K562 (cell line): ENCODE measurements at regions not wholly inside any gene's neighbourhood (a gene's known extent, or its start where the extent isn't known, plus 50 kb on each side); places are given as distances from the start of the nearest gene placed in this dataset.

Experiments
- ATAC-seq: fragments of 200-7000 bp; cut with Tn5 transposase; 3 replicates; pipeline ENCODE4 v1.9.1; 2020; ENCODE audit warnings: moderate library complexity
- BruUV-seq: library from RNA; stranded (reverse); fragments of 400-500 nt; replicated peaks from 2 replicates; lab custom pipeline; 2021; lab: Mats Ljungman, UMichigan
- CTCF ChIA-PET: fragments of 300-600 bp; formaldehyde crosslinking; extraction: SDS; loops from one replicate; lab custom pipeline; 2021; ENCODE audit warnings: low intra/inter-chr PET ratio; lab: Yijun Ruan, JAX
- POLR2A ChIA-PET: fragments of 300-600, 350-650 bp; sonication (Branson Sonifier 250); formaldehyde crosslinking; extraction: SDS; loops from one replicate; lab custom pipeline; 2021; ENCODE audit warnings: antibody characterized with exemption, inconsistent platforms; lab: Yijun Ruan, JAX
- DNase-seq, 4 experiments: peaks; one replicate each; pipeline versions ENCODE4 v3.0.0 to v3.0.0-alpha.2; 2011 to 2018; ENCODE audit warnings: low spot score in 3 of 4, mixed read lengths in 3 of 4; ENCODE audit errors: extremely low read depth in 1 of 4
- FAIRE-seq: peaks from 2 replicates; lab custom pipeline; 2011; peaks lifted over from hg19 to GRCh38; lab: Jason Lieb, UNC
- H2AFZ ChIP-seq: 2 replicates; pipeline ENCODE4 v1.6.0; 2011; ENCODE audit warnings: low read depth, low read length, control low read depth, inconsistent platforms
- H3K27ac ChIP-seq: fragments of 200-600 bp; 3 replicates; pipeline ENCODE4 v1.8.0; 2011; ENCODE audit warnings: low read depth, mild to moderate bottlenecking, control low read depth, inconsistent platforms, low read length, moderate library complexity, mixed read lengths; ENCODE audit errors: extremely low read depth
- H3K27me3 ChIP-seq, 2 experiments: fragments of 300-600 bp in 1 of 2; 2 replicates in 1 of 2; 3 replicates in 1 of 2; pipeline versions ENCODE4 v1.6.0 to v1.8.0; 2011; ENCODE audit warnings: inconsistent platforms in 2 of 2, low read length in 2 of 2, mild to moderate bottlenecking in 1 of 2, mixed read lengths in 1 of 2, moderate library complexity in 1 of 2; ENCODE audit not compliant: control insufficient read depth in 2 of 2, insufficient read depth in 2 of 2
- H3K36me3 ChIP-seq: fragments of 300-600 bp; 3 replicates; pipeline ENCODE4 v1.8.0; 2011; ENCODE audit warnings: mild to moderate bottlenecking, low read length, inconsistent platforms; ENCODE audit not compliant: control insufficient read depth, insufficient read depth
- H3K4me1 ChIP-seq, 2 experiments: fragments of 200-600 bp in 1 of 2; replicated peaks in 1 of 2; 2 replicates in 1 of 2; 3 replicates in 1 of 2; pipeline versions ENCODE4 v1.5.1 to v1.8.0; 2011; ENCODE audit warnings: inconsistent platforms in 2 of 2, low read length in 2 of 2, mild to moderate bottlenecking in 1 of 2, mixed read lengths in 1 of 2, moderate library complexity in 1 of 2; ENCODE audit not compliant: control insufficient read depth in 2 of 2, insufficient read depth in 2 of 2
- H3K4me2 ChIP-seq: 2 replicates; pipeline ENCODE4 v1.6.1; 2011; ENCODE audit warnings: low read length, control low read depth, inconsistent platforms, mixed read lengths; ENCODE audit not compliant: insufficient read depth
- H3K4me3 ChIP-seq: fragments of 200-600 bp; sonication (generic), shearing (Covaris generic); 2 replicates; pipeline ENCODE4 v1.5.1; 2016; ENCODE audit warnings: control low read depth, inconsistent platforms
- H3K79me2 ChIP-seq: fragments of 200-600 bp; 3 replicates; pipeline ENCODE4 v1.8.0; 2011; ENCODE audit warnings: low read length, inconsistent platforms; ENCODE audit not compliant: control insufficient read depth, insufficient read depth
- H3K9ac ChIP-seq, 2 experiments: 2 replicates each; pipeline versions ENCODE4 v1.6.0 to v1.6.1; 2011; ENCODE audit warnings: low read depth in 2 of 2, low read length in 2 of 2, control low read depth in 1 of 2, inconsistent platforms in 1 of 2, mild to moderate bottlenecking in 1 of 2, mixed read lengths in 1 of 2; ENCODE audit not compliant: insufficient read depth in 1 of 2
- H3K9me1 ChIP-seq: one replicate; pipeline ENCODE4 v1.6.0; 2011; ENCODE audit warnings: inconsistent platforms, mild to moderate bottlenecking, low read length, moderate library complexity; ENCODE audit not compliant: control insufficient read depth, insufficient read depth
- H3K9me3 ChIP-seq: replicated peaks from 2 replicates; pipeline ENCODE4 v1.5.1; 2011; ENCODE audit warnings: low read depth, low read length, inconsistent platforms; ENCODE audit not compliant: control insufficient read depth, insufficient read depth
- H4K20me1 ChIP-seq: replicated peaks from 2 replicates; pipeline ENCODE4 v1.6.1; 2011; ENCODE audit warnings: low read length, inconsistent platforms, mixed read lengths; ENCODE audit not compliant: control insufficient read depth, insufficient read depth
- FIP1L1 ChIP-seq: fragments of 200-400 bp; formaldehyde crosslinking; IDR thresholded peaks from 2 replicates; pipeline ENCODE4 v1.6.1; 2018; ENCODE audit warnings: mild to moderate bottlenecking, low read depth, low read length; ENCODE audit not compliant: poor library complexity, severe bottlenecking
- IFI16 ChIP-seq: fragments of 250-450 bp; sonication (Bioruptor Pico); IDR thresholded peaks from 2 replicates; pipeline ENCODE4 v2.1.2; 2022; ENCODE audit warnings: mild to moderate bottlenecking, inconsistent platforms
- KLF10 ChIP-seq: fragments of 250-450 bp; sonication (Bioruptor Pico); IDR thresholded peaks from 2 replicates; pipeline ENCODE4 v1.6.1; 2021; ENCODE audit warnings: matching md5 sums
- WGBS: fragments of 100-300 bp; shearing (Covaris generic); methylation state at CpG from one replicate; pipeline ENCODE4 v1.1.6; 2016; ENCODE audit warnings: low coverage, mixed read lengths; ENCODE audit not compliant: insufficient coverage; ENCODE audit errors: missing lambda C conversion rate; 5-methylcytosine and 5-hydroxymethylcytosine counted together
- in situ Hi-C: fragments of 300-500 bp; cut with MboI; formaldehyde crosslinking; loops from 4 replicates; pipeline ENCODE4 v1.15.0; 2018; ENCODE audit warnings: inconsistent platforms, mixed read lengths
- intact Hi-C: fragments of 100-400 bp; cut with micrococcal nuclease; formaldehyde crosslinking; loops from 2 replicates; pipeline ENCODE4 v1.14.2; 2022
- TF ChIP-seq, protein P1 (sequence below): fragments of 450-650 bp; formaldehyde crosslinking; IDR thresholded peaks from 2 replicates; pipeline ENCODE4 v1.4.0; 2022; ENCODE audit warnings: mild to moderate bottlenecking, moderate library complexity
- TF ChIP-seq, protein P2 (sequence below), 2 experiments: IDR thresholded peaks; 2 replicates each; pipeline ENCODE4 v1.6.1; 2012; ENCODE audit warnings: improper control_type of control experiment in 2 of 2, low read depth in 2 of 2, low read length in 2 of 2, borderline replicate concordance in 1 of 2
- TF ChIP-seq, protein P3 (sequence below), 2 experiments: fragments of 450-650 bp; conservative IDR thresholded peaks; 2 replicates each; pipeline ENCODE4 v1.6.1; 2017; ENCODE audit warnings: mild to moderate bottlenecking in 2 of 2, moderate library complexity in 2 of 2

DNA sequence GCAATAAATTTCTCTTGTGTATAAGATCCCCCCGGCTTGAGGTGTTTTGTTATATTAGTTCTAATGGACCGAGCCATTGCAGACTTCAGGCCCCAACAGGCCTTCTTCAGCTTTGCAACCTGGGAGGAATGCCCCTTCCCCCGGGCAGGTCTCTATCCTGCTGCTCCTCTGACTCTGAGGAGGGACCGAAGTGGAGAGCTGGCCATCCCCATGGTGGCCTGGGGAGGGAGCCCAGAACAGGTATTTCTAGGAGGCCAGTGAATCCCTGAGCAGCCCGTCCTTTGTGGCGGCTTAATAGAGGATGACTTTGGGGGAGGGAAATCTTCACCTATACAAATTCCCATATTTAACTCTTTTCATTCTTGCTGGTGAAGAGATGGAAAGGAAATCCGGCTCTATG, 715.8 kb upstream of the SOX11 start (continued):
- TF ChIP-seq, protein P1, sequence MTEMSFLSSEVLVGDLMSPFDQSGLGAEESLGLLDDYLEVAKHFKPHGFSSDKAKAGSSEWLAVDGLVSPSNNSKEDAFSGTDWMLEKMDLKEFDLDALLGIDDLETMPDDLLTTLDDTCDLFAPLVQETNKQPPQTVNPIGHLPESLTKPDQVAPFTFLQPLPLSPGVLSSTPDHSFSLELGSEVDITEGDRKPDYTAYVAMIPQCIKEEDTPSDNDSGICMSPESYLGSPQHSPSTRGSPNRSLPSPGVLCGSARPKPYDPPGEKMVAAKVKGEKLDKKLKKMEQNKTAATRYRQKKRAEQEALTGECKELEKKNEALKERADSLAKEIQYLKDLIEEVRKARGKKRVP (CRISPR knock-in tag): no peak
- no peak for TF ChIP-seq IFI16
- TF ChIP-seq, all 486 proteins: peak for 0

DNA sequence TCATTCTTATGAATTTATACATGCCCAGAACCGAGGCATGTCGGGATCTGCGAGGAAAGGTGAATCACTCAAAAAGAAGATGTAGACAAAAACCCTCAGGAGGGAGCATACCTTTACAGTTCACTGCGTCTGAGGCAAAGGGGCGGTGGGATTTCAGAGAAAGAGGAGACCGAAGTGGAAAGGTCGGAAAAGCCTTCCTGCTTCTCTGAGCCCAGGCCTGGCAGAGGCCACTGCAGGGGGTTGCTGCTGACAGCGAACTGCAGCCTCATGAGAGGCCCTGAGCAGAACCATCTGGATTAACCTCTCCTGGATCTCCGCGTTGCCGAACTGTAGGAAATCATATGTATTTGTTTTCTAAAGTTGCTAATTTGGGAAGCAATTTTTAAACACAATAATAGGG, 713.1 kb upstream of the SOX11 start:
- intact Hi-C loops (no loop called here), in situ Hi-C loops (no loop called here)
- ChIA-PET POLR2A (no interaction called here), CTCF (no interaction called here)
- H3K9ac ChIP-seq: no peak overlapping the region
- 0% methylated on average over 10 of the region's 11 CpGs for WGBS
- ATAC-seq (no peak), DNase-seq (no peak), FAIRE-seq (no peak)
- no peak overlapping the region for H3K27ac ChIP-seq
- H3K4me3 ChIP-seq: no peak overlapping the region
- BruUV-seq: no TSS peak
- no peak overlapping the region for H2AFZ ChIP-seq
- no peaks in the 10 kb centered on the region for H3K9me3 ChIP-seq
- H3K4me1 ChIP-seq: no peaks in the 10 kb centered on the region
- TF ChIP-seq, protein P2, sequence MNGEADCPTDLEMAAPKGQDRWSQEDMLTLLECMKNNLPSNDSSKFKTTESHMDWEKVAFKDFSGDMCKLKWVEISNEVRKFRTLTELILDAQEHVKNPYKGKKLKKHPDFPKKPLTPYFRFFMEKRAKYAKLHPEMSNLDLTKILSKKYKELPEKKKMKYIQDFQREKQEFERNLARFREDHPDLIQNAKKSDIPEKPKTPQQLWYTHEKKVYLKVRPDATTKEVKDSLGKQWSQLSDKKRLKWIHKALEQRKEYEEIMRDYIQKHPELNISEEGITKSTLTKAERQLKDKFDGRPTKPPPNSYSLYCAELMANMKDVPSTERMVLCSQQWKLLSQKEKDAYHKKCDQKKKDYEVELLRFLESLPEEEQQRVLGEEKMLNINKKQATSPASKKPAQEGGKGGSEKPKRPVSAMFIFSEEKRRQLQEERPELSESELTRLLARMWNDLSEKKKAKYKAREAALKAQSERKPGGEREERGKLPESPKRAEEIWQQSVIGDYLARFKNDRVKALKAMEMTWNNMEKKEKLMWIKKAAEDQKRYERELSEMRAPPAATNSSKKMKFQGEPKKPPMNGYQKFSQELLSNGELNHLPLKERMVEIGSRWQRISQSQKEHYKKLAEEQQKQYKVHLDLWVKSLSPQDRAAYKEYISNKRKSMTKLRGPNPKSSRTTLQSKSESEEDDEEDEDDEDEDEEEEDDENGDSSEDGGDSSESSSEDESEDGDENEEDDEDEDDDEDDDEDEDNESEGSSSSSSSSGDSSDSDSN (IDR thresholded peaks at IDR 0.05; ENCODE audit: borderline replicate concordance in 1 of 2, low read depth in 2 of 2, low read length in 2 of 2): no peak
- TF ChIP-seq, protein P3, sequence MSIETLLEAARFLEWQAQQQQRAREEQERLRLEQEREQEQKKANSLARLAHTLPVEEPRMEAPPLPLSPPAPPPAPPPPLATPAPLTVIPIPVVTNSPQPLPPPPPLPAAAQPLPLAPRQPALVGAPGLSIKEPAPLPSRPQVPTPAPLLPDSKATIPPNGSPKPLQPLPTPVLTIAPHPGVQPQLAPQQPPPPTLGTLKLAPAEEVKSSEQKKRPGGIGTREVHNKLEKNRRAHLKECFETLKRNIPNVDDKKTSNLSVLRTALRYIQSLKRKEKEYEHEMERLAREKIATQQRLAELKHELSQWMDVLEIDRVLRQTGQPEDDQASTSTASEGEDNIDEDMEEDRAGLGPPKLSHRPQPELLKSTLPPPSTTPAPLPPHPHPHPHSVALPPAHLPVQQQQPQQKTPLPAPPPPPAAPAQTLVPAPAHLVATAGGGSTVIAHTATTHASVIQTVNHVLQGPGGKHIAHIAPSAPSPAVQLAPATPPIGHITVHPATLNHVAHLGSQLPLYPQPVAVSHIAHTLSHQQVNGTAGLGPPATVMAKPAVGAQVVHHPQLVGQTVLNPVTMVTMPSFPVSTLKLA (conservative IDR thresholded peaks at IDR 0.05): no peak
- TF ChIP-seq KLF10 (CRISPR knock-in tag) (no peak), FIP1L1 (no peak)
- H3K4me2 ChIP-seq: no peak overlapping the region
- no peaks in the 10 kb centered on the region for H3K27me3 ChIP-seq
- no peaks in the 10 kb centered on the region for H3K79me2 ChIP-seq
- no peaks in the 10 kb centered on the region for H3K36me3 ChIP-seq
- no peaks in the 10 kb centered on the region for H4K20me1 ChIP-seq
- no peaks in the 10 kb centered on the region for H3K9me1 ChIP-seq
